ENCODE measurements at regions not wholly inside any gene's neighbourhood (a gene's known extent, or its start where the extent isn't known, plus 50 kb on each side); places are given as distances from the start of the nearest gene placed in this dataset.

DNA sequence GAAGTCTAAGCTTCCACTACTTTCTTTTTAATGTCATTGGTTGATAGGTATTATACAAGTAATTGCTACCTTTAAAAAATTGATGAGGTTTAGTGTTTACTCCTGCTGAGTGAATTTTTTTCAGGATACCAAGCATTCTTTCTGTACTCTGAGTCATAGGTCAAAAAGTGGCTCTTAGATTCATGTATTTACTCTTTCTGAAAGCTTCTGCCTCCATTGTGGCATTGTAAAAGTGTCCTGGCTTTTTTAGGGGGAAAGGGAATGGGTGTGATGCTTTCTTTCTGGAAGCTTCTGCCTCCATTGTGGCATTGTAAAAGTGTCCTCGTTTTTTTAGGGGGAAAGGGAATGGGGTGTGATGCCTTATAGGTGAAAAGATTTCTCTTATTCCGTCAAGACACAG is 286.5 kb downstream of the LPIN1 start:
- H3K9me2 ChIP-seq (ENCODE audit: insufficient read depth, low read length): no peaks in the 10 kb centered on the region
- peak overlapping the region; percentile 59; the same call in 1 of the 2 replicates for H2AFZ ChIP-seq (ENCODE audit: low read length)
- no peak for DNase-seq (ENCODE audit: low spot score)
- TSS peak; percentile 91 for BruUV-seq (replicated peaks)
- H3K4me3 ChIP-seq (ENCODE audit: low read depth, low read length, poor library complexity, severe bottlenecking): peak overlapping the region; percentile 22
- ChIA-PET CTCF (ENCODE audit: unreplicated experiment) (interaction anchor here (0.8 to 6.9 kb wide), 2 partner anchors 13 kb away, joined by 3 to 94 read pairs; no protein-coding TSS in a partner anchor), POLR2A (interaction anchor here (0.6 to 10.1 kb wide), 15 partner anchors 8 to 271 kb away, joined by 3 to 256 read pairs (median 3); no protein-coding TSS in a partner anchor)
- peaks cover 85% of the 10 kb centered on the region for H3K4me1 ChIP-seq (ENCODE audit: insufficient read depth, low read length, poor library complexity, severe bottlenecking)
- no peaks in the 10 kb centered on the region for H4K20me1 ChIP-seq (ENCODE audit: insufficient read depth, low read length)
- peak overlapping the region; percentile 60 for H3K4me2 ChIP-seq (ENCODE audit: low read length)
- no peaks in the 10 kb centered on the region for H3K36me3 ChIP-seq (ENCODE audit: insufficient read depth, low read length)
- intact Hi-C loops (cut with micrococcal nuclease; ENCODE audit: unreplicated experiment): loop anchor here (1.0 to 5.0 kb wide), 7 partner anchors 12 to 684 kb away; partner anchors contain the start of genes LPIN1 and TRIB2
- H3K27ac ChIP-seq (ENCODE audit: low read depth, low read length, poor library complexity, severe bottlenecking): peak overlapping the region; percentile 98
- no peaks in the 10 kb centered on the region for H3K79me2 ChIP-seq (ENCODE audit: insufficient read depth, low read depth, low read length)
- TF ChIP-seq EZH2phosphoT487 (IDR thresholded peaks at IDR 0.05; ENCODE audit: borderline replicate concordance, low read depth, low read length): no peak
- TF ChIP-seq, protein P1, sequence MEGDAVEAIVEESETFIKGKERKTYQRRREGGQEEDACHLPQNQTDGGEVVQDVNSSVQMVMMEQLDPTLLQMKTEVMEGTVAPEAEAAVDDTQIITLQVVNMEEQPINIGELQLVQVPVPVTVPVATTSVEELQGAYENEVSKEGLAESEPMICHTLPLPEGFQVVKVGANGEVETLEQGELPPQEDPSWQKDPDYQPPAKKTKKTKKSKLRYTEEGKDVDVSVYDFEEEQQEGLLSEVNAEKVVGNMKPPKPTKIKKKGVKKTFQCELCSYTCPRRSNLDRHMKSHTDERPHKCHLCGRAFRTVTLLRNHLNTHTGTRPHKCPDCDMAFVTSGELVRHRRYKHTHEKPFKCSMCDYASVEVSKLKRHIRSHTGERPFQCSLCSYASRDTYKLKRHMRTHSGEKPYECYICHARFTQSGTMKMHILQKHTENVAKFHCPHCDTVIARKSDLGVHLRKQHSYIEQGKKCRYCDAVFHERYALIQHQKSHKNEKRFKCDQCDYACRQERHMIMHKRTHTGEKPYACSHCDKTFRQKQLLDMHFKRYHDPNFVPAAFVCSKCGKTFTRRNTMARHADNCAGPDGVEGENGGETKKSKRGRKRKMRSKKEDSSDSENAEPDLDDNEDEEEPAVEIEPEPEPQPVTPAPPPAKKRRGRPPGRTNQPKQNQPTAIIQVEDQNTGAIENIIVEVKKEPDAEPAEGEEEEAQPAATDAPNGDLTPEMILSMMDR (conservative IDR thresholded peaks at IDR 0.05; ENCODE audit: low read length): no peak
- H3K9me3 ChIP-seq (ENCODE audit: low read length): peaks cover 27% of the 10 kb centered on the region; the same call in 1 of the 2 replicates

DNA sequence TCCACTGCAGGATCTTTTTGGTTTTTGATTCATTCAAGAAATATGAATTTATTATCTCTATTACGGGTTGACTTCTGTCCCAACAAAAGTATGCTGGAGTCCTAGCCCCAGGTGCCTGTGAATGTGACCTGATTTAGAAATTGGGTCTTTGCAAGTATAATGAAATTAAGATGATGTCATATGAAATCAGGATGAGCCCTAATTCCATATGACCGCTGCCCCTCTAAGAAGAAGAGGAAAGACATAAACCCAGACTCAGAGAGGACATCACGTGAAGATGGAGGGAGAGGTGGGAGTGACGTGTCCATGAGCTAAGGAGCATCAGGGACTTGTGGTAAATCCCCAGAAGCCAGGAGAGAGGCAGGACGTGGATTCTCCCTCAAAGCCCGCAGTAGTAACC is 287.1 kb downstream of the LPIN1 start:
- CTCF ChIA-PET (ENCODE audit: unreplicated experiment): interaction anchor here (1.0 to 6.9 kb wide), 3 partner anchors 12 to 120 kb away, joined by 3 to 94 read pairs (median 3); no protein-coding TSS in a partner anchor
- H4K20me1 ChIP-seq (ENCODE audit: insufficient read depth, low read length): no peaks in the 10 kb centered on the region

More for the DNA sequence above, 287.1 kb downstream of the LPIN1 start:
- peaks cover 30% of the 10 kb centered on the region; the same call in 1 of the 2 replicates for H3K9me3 ChIP-seq (ENCODE audit: low read length)
- peak overlapping the region; percentile 59; the same call in 1 of the 2 replicates for H2AFZ ChIP-seq (ENCODE audit: low read length)
- peaks cover 83% of the 10 kb centered on the region for H3K4me1 ChIP-seq (ENCODE audit: insufficient read depth, low read length, poor library complexity, severe bottlenecking)
- no peak for DNase-seq (ENCODE audit: low spot score)
- no peak overlapping the region for H3K4me3 ChIP-seq (ENCODE audit: low read depth, low read length, poor library complexity, severe bottlenecking)
- H3K36me3 ChIP-seq (ENCODE audit: insufficient read depth, low read length): no peaks in the 10 kb centered on the region; the same call in 1 of the 2 replicates
- no peaks in the 10 kb centered on the region for H3K9me2 ChIP-seq (ENCODE audit: insufficient read depth, low read length)
- POLR2A ChIA-PET: interaction anchor here (0.6 to 10.1 kb wide), 7 partner anchors 13 to 200 kb away, joined by 3 to 256 read pairs (median 3); no protein-coding TSS in a partner anchor
- H3K27ac ChIP-seq (ENCODE audit: low read depth, low read length, poor library complexity, severe bottlenecking): peak overlapping the region; percentile 98
- peak overlapping the region; percentile 60 for H3K4me2 ChIP-seq (ENCODE audit: low read length)
- intact Hi-C loops (cut with micrococcal nuclease; ENCODE audit: unreplicated experiment): loop anchor here (5.0 kb wide), 2 partner anchors 286 to 684 kb away; partner anchors contain the start of genes LPIN1 and TRIB2
- BruUV-seq (replicated peaks): no TSS peak
- H3K79me2 ChIP-seq (ENCODE audit: insufficient read depth, low read depth, low read length): no peaks in the 10 kb centered on the region
- no peak for TF ChIP-seq EZH2phosphoT487 (IDR thresholded peaks at IDR 0.05; ENCODE audit: borderline replicate concordance, low read depth, low read length)
- TF ChIP-seq, protein P1 (conservative IDR thresholded peaks at IDR 0.05; ENCODE audit: low read length): no peak
